ENCODE measurements at regions not wholly inside any gene's neighbourhood (a gene's known extent, or its start where the extent isn't known, plus 50 kb on each side); places are given as distances from the start of the nearest gene placed in this dataset.
A peak's percentile ranks its signal among the peaks of the same experiment; 100 is the strongest.

DNA sequence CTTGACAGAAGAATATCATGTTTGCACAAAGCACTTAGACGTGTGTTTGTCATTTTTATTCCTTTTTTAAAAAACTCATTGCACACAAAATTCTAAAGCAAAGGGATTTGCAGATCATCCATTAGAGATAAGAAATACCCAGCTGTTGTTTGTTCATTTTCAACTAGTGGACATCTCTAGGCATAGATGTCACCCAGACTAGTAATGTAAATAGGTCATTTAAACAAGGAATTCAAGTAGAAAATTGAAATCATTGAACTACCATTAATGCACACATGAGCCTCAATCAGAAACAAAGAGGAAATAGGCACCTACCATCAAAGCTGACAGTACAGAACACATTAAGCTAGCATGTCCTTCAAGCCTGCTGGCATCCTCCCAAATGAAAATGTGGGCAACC is 107.3 kb downstream of the OR2K2 start:
- no peak overlapping the region for H3K27ac ChIP-seq
- no peaks in the 10 kb centered on the region for H3K4me1 ChIP-seq (ENCODE audit: low read depth)
- H3K9me3 ChIP-seq (ENCODE audit: low read depth) = no peaks in the 10 kb centered on the region
- H3K4me3 ChIP-seq = no peak overlapping the region
- DNase-seq (ENCODE audit: low read depth in 1 of 2, low spot score in 1 of 2) = no peak
- TF ChIP-seq, protein P1, sequence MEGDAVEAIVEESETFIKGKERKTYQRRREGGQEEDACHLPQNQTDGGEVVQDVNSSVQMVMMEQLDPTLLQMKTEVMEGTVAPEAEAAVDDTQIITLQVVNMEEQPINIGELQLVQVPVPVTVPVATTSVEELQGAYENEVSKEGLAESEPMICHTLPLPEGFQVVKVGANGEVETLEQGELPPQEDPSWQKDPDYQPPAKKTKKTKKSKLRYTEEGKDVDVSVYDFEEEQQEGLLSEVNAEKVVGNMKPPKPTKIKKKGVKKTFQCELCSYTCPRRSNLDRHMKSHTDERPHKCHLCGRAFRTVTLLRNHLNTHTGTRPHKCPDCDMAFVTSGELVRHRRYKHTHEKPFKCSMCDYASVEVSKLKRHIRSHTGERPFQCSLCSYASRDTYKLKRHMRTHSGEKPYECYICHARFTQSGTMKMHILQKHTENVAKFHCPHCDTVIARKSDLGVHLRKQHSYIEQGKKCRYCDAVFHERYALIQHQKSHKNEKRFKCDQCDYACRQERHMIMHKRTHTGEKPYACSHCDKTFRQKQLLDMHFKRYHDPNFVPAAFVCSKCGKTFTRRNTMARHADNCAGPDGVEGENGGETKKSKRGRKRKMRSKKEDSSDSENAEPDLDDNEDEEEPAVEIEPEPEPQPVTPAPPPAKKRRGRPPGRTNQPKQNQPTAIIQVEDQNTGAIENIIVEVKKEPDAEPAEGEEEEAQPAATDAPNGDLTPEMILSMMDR (IDR thresholded peaks at IDR 0.05; ENCODE audit: low read depth, low read length) = no peak
- no peaks in the 10 kb centered on the region for H3K36me3 ChIP-seq
- H3K27me3 ChIP-seq = no peaks in the 10 kb centered on the region

DNA sequence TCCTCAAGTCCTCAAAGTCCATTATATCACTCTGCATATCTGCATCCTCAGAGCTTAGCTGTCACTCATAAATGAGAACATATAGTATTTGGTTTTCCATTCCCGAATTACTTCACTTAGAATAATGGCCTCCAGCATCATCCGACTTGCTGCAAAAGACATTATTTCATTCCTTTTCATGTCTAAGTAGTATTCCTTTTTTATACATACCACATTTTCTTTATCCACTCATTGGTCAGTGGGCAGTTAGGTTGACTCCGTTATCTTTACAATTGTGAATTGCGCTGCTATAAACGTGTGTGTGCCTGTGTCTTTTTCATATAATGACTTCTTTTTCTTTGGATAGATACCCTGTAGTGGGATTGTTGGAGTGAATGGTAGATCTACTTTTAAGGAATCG is 117.2 kb downstream of the OR2K2 start:
- TF ChIP-seq, protein P1 (IDR thresholded peaks at IDR 0.05; ENCODE audit: low read depth, low read length) = no peak
- H3K9me3 ChIP-seq (ENCODE audit: low read depth) = no peaks in the 10 kb centered on the region
- H3K27me3 ChIP-seq = no peaks in the 10 kb centered on the region
- H3K36me3 ChIP-seq = no peaks in the 10 kb centered on the region
- DNase-seq (ENCODE audit: low read depth in 1 of 2, low spot score in 1 of 2) = no peak
- H3K4me3 ChIP-seq = no peak overlapping the region
- no peak overlapping the region for H3K27ac ChIP-seq
- no peaks in the 10 kb centered on the region for H3K4me1 ChIP-seq (ENCODE audit: low read depth)

DNA sequence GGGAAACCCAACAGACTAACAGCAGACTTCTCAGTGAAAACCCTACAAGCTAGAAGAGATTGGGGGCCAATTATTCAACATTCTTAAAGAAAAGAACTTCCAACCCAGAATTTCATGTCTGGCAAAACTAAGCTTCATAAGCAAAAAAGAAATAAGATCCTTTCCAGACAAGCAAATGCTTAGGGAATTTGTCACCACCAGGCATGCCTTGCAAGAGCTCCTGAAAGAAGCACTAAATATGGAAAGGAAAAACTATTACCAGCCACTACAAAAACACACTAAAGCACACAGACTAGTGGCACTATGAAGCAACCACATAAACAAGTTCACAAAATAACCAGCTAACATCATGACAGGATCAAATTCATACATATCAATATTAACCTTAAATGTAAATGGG is 131.1 kb downstream of the OR2K2 start:
- no peak overlapping the region for H3K27ac ChIP-seq
- H3K4me3 ChIP-seq = no peak overlapping the region
- no peaks in the 10 kb centered on the region for H3K4me1 ChIP-seq (ENCODE audit: low read depth)
- TF ChIP-seq, protein P1 (IDR thresholded peaks at IDR 0.05; ENCODE audit: low read depth, low read length) = no peak
- DNase-seq (ENCODE audit: low read depth in 1 of 2, low spot score in 1 of 2) = peak in 1 of 2 donors; percentile 4
- no peaks in the 10 kb centered on the region for H3K36me3 ChIP-seq
- no peaks in the 10 kb centered on the region for H3K27me3 ChIP-seq
- no peaks in the 10 kb centered on the region for H3K9me3 ChIP-seq (ENCODE audit: low read depth)

DNA sequence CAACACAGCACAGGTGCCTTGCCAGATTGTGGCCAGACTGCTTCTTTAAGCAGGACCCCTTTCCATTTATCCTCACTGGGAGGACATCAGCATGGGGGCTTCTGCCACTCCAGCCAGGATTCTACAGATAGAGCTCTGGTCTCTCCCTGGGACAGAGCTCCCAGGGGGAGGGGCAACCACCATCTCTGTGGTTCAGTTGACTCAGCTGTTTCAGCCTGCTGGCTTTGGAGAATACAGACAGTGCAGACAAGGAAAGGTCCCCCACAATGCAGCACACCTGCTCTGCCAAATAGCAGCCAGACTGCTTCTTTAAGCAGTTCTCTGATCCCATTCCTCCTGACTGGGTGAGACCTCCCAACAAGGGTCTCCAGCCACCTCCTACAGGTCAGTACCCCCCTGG is 132.8 kb downstream of the OR2K2 start:
- H3K36me3 ChIP-seq = no peaks in the 10 kb centered on the region
- TF ChIP-seq, protein P1 (IDR thresholded peaks at IDR 0.05; ENCODE audit: low read depth, low read length) = no peak
- DNase-seq (ENCODE audit: low read depth in 1 of 2, low spot score in 1 of 2) = no peak
- H3K4me1 ChIP-seq (ENCODE audit: low read depth) = no peaks in the 10 kb centered on the region
- H3K4me3 ChIP-seq = no peak overlapping the region
- no peaks in the 10 kb centered on the region for H3K27me3 ChIP-seq
- no peaks in the 10 kb centered on the region for H3K9me3 ChIP-seq (ENCODE audit: low read depth)
- H3K27ac ChIP-seq = no peak overlapping the region

DNA sequence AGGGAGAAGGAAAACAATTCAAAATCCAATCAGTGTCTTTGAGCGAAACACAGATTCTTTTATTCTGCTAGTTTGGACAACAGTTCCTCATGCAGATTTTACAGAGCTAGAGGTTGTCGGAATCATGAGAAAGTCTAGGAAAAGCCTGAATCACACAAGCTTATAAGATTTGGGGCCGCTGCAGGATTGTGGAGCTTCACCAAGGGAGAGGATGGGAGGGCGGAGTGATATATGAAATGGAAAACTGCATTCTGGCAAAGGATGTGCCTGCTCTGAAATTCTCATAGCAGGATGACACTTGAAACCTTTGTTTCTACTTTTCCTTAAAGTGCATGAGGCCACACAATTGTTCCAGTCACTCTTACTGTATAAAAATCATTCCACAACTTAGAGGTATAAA is 134.3 kb downstream of the OR2K2 start:
- TF ChIP-seq, protein P1 (IDR thresholded peaks at IDR 0.05; ENCODE audit: low read depth, low read length) = no peak

DNA sequence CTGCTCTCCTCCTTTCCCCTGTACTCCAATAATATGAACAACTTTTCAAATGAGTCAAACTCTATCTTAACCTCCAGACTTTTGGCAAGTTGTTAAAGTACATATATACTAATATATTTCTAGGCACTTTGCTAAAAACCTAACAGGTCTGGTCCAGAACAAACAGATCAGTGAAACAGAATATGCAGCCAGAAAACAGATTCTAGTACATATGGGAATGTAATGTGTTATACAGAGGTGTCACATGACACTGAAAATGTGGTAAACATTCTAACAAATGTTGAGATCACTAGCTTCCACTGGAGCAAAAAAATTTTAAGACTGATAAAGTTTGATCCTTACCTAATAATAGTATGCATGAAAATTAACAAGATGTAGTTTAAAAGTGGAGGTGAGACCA is 136.9 kb downstream of the OR2K2 start:
- Histone ChIP-seq H3K4me1 (ENCODE audit: low read depth) (no peaks in the 10 kb centered on the region), H3K27me3 (no peaks in the 10 kb centered on the region), H3K4me3 (no peak overlapping the region), H3K27ac (no peak overlapping the region), H3K9me3 (ENCODE audit: low read depth) (no peaks in the 10 kb centered on the region), H3K36me3 (no peaks in the 10 kb centered on the region)
- TF ChIP-seq, protein P1 (IDR thresholded peaks at IDR 0.05; ENCODE audit: low read depth, low read length) = no peak
- DNase-seq (ENCODE audit: low read depth in 1 of 2, low spot score in 1 of 2) = no peak

More for the DNA sequence above, 134.3 kb downstream of the OR2K2 start:
- no peaks in the 10 kb centered on the region for H3K9me3 ChIP-seq (ENCODE audit: low read depth)
- DNase-seq (ENCODE audit: low read depth in 1 of 2, low spot score in 1 of 2) = peak in 1 of 2 donors; percentile 6
- no peaks in the 10 kb centered on the region for H3K27me3 ChIP-seq
- no peaks in the 10 kb centered on the region for H3K36me3 ChIP-seq
- H3K27ac ChIP-seq = no peak overlapping the region
- no peaks in the 10 kb centered on the region for H3K4me1 ChIP-seq (ENCODE audit: low read depth)
- no peak overlapping the region for H3K4me3 ChIP-seq

Data from cardiac muscle cell (in vitro differentiated cells and primary cell).